IMR-90 (cell line): ENCODE measurements at regions not wholly inside any gene's neighbourhood (a gene's known extent, or its start where the extent isn't known, plus 50 kb on each side); places are given as distances from the start of the nearest gene placed in this dataset.

Source experiments
- ATAC-seq: fragments of 200-7000 bp; cut with Tn5 transposase; 2 replicates; pipeline ENCODE4 v1.9.1; 2020; ENCODE audit warnings: low read depth, mild to moderate bottlenecking, moderate library complexity
- BruUV-seq: library from RNA; stranded (reverse); fragments of 400-500 nt; replicated peaks from 2 replicates; lab custom pipeline; 2021; lab: Mats Ljungman, UMichigan
- CTCF ChIA-PET: fragments of 300-600 bp; formaldehyde crosslinking; extraction: SDS; loops from one replicate; lab custom pipeline; 2021; ENCODE audit warnings: antibody characterized with exemption; lab: Yijun Ruan, JAX
- POLR2A ChIA-PET: fragments of 300-600 bp; sonication (Branson Sonifier 250); formaldehyde crosslinking; loops from one replicate; lab custom pipeline; 2022; ENCODE audit warnings: antibody characterized with exemption; ENCODE audit not compliant: unreplicated experiment; lab: Charles Lee
- DNase-seq: peaks from one replicate; pipeline ENCODE4 v3.0.0; 2013
- H2AFZ ChIP-seq: replicated peaks from 2 replicates; pipeline ENCODE3; 2013; ENCODE audit warnings: low read length, mild to moderate bottlenecking; ENCODE audit not compliant: poor library complexity
- H2AK5ac ChIP-seq: 2 replicates; pipeline ENCODE4 v1.6.1; 2013; ENCODE audit warnings: low read depth, low read length, inconsistent platforms
- H2AK9ac ChIP-seq: replicated peaks from 2 replicates; pipeline ENCODE3; 2013; ENCODE audit warnings: mild to moderate bottlenecking, low read depth, low read length, moderate library complexity; ENCODE audit not compliant: poor library complexity
- H2BK120ac ChIP-seq: 2 replicates; pipeline ENCODE4 v1.6.1; 2013; ENCODE audit warnings: low read depth, low read length, inconsistent platforms
- H2BK15ac ChIP-seq: 3 replicates; pipeline ENCODE4 v1.6.1; 2013; ENCODE audit warnings: low read depth, low read length, inconsistent platforms
- H2BK20ac ChIP-seq: 2 replicates; pipeline ENCODE4 v1.6.1; 2013; ENCODE audit warnings: low read depth, mild to moderate bottlenecking, inconsistent platforms, low read length, moderate library complexity
- H2BK5ac ChIP-seq: 2 replicates; pipeline ENCODE4 v1.6.1; 2013; ENCODE audit warnings: mild to moderate bottlenecking, low read depth, low read length, inconsistent platforms; ENCODE audit not compliant: poor library complexity, severe bottlenecking
- H3K14ac ChIP-seq: replicated peaks from 2 replicates; pipeline ENCODE4 v1.6.1; 2013; ENCODE audit warnings: low read depth, low read length, inconsistent platforms
- H3K18ac ChIP-seq: 2 replicates; pipeline ENCODE4 v1.6.1; 2013; ENCODE audit warnings: low read depth, low read length, control low read depth
- H3K23ac ChIP-seq: 2 replicates; pipeline ENCODE4 v1.6.1; 2013; ENCODE audit warnings: low read depth, low read length, inconsistent platforms
- H3K27ac ChIP-seq: 2 replicates; pipeline ENCODE4 v1.5.1; 2013; ENCODE audit warnings: mild to moderate bottlenecking, control low read depth, low read length; ENCODE audit not compliant: insufficient read depth
- H3K27me3 ChIP-seq: 2 replicates; pipeline ENCODE4 v1.6.1; 2013; ENCODE audit warnings: low read length; ENCODE audit not compliant: control insufficient read depth, insufficient read depth
- H3K36me3 ChIP-seq: 2 replicates; pipeline ENCODE4 v1.6.1; 2013; ENCODE audit warnings: low read length, mixed read lengths; ENCODE audit not compliant: control insufficient read depth, insufficient read depth
- H3K4ac ChIP-seq: 2 replicates; pipeline ENCODE4 v1.6.1; 2013; ENCODE audit warnings: low read depth, low read length, inconsistent platforms
- H3K4me1 ChIP-seq: 2 replicates; pipeline ENCODE4 v1.6.1; 2013; ENCODE audit warnings: low read length, mixed read lengths; ENCODE audit not compliant: control insufficient read depth, insufficient read depth
- H3K4me2 ChIP-seq: 2 replicates; pipeline ENCODE4 v1.6.1; 2013; ENCODE audit warnings: low read depth, mild to moderate bottlenecking, control low read depth, low read length, moderate library complexity
- H3K4me3 ChIP-seq: 2 replicates; pipeline ENCODE4 v1.5.1; 2013; ENCODE audit warnings: low read depth, mild to moderate bottlenecking, control low read depth, low read length, moderate library complexity; ENCODE audit not compliant: insufficient read depth
- H3K56ac ChIP-seq: 2 replicates; pipeline ENCODE4 v1.6.1; 2013; ENCODE audit warnings: low read length, inconsistent platforms; ENCODE audit not compliant: insufficient read depth; ENCODE audit errors: extremely low read depth
- H3K79me1 ChIP-seq, 2 experiments: 2 replicates each; pipeline ENCODE4 v1.6.1; 2013; ENCODE audit warnings: low read length in 2 of 2, inconsistent platforms in 1 of 2, low read depth in 1 of 2
- H3K9ac ChIP-seq: 2 replicates; pipeline ENCODE4 v1.6.1; 2013; ENCODE audit warnings: low read depth, low read length, control low read depth
- H3K9me1 ChIP-seq: 2 replicates; pipeline ENCODE4 v1.6.1; 2013; ENCODE audit warnings: low read length, inconsistent platforms; ENCODE audit not compliant: insufficient read depth
- H3K9me3 ChIP-seq: 2 replicates; pipeline ENCODE4 v1.6.1; 2013; ENCODE audit warnings: low read length; ENCODE audit not compliant: control insufficient read depth, insufficient read depth
- H4K20me1 ChIP-seq: 2 replicates; pipeline ENCODE4 v1.6.1; 2013; ENCODE audit warnings: low read length, inconsistent platforms; ENCODE audit not compliant: insufficient read depth
- H4K5ac ChIP-seq: 2 replicates; pipeline ENCODE4 v1.6.1; 2013; ENCODE audit warnings: mild to moderate bottlenecking, low read depth, low read length, control low read depth
- H4K8ac ChIP-seq, 2 experiments: 2 replicates each; pipeline ENCODE4 v1.6.1; 2013; ENCODE audit warnings: low read depth in 2 of 2, low read length in 2 of 2, control low read depth in 1 of 2, inconsistent platforms in 1 of 2
- H4K91ac ChIP-seq: 2 replicates; pipeline ENCODE4 v1.6.1; 2013; ENCODE audit warnings: low read depth, low read length, inconsistent platforms; ENCODE audit not compliant: insufficient read depth
- BHLHE40 ChIP-seq: fragments of 150-350 bp; IDR thresholded peaks from 2 replicates; pipeline ENCODE4 v1.6.1; 2016; ENCODE audit warnings: mild to moderate bottlenecking, low read depth, low read length
- CHD1 ChIP-seq: IDR thresholded peaks from 2 replicates; pipeline ENCODE4 v1.6.1; 2012; ENCODE audit warnings: low read depth, low read length, improper control_type of control experiment
- FOS ChIP-seq: fragments of 150-350 bp; IDR thresholded peaks from 2 replicates; pipeline ENCODE4 v1.6.1; 2016; ENCODE audit warnings: low read depth, low read length
- MAFK ChIP-seq: IDR thresholded peaks from 2 replicates; pipeline ENCODE4 v1.6.1; 2012; ENCODE audit warnings: low read depth, low read length, improper control_type of control experiment
- MAZ ChIP-seq: IDR thresholded peaks from 2 replicates; pipeline ENCODE4 v1.6.1; 2012; ENCODE audit warnings: low read depth, mild to moderate bottlenecking, low read length, improper control_type of control experiment, moderate library complexity, borderline replicate concordance
- NFE2L2 ChIP-seq: fragments of 150-350 bp; IDR thresholded peaks from 2 replicates; pipeline ENCODE4 v1.6.1; 2016; ENCODE audit warnings: low read depth, mild to moderate bottlenecking, low read length
- RCOR1 ChIP-seq: IDR thresholded peaks from 2 replicates; pipeline ENCODE4 v1.6.1; 2012; ENCODE audit warnings: mild to moderate bottlenecking, low read length, improper control_type of control experiment; ENCODE audit not compliant: insufficient replicate concordance
- RFX5 ChIP-seq: IDR thresholded peaks from 2 replicates; pipeline ENCODE4 v1.8.0; 2012; ENCODE audit warnings: low read depth, mild to moderate bottlenecking, low read length, moderate library complexity
- SMC3 ChIP-seq: fragments of 150-350 bp; IDR thresholded peaks from 2 replicates; pipeline ENCODE4 v1.6.1; 2016; ENCODE audit warnings: low read depth, mild to moderate bottlenecking, antibody characterized with exemption, low read length, moderate library complexity
- dilution Hi-C: fragments of 300-500 bp; cut with HindIII; formaldehyde crosslinking; loops from one replicate; pipeline ENCODE4 v1.14.3; 2018; ENCODE audit warnings: low sequenced_read_pairs; ENCODE audit not compliant: unreplicated experiment
- in situ Hi-C: fragments of 300-500 bp; cut with MboI; formaldehyde crosslinking; loops from 3 replicates; pipeline ENCODE4 v1.14.3; 2019; ENCODE audit warnings: low sequenced_read_pairs, inconsistent platforms, mixed read lengths
- intact Hi-C: fragments of 100-400 bp; cut with micrococcal nuclease; formaldehyde crosslinking; loops from 2 replicates; pipeline ENCODE4 v1.10.0; 2022
- TF ChIP-seq, protein P1 (sequence below): fragments of 150-350 bp; IDR thresholded peaks from 2 replicates; pipeline ENCODE4 v1.6.1; 2016; ENCODE audit warnings: low read depth, mild to moderate bottlenecking, low read length, moderate library complexity, borderline replicate concordance
- TF ChIP-seq, protein P2 (sequence below): fragments of 150-350 bp; IDR thresholded peaks from 2 replicates; pipeline ENCODE4 v1.6.1; 2017; ENCODE audit warnings: mild to moderate bottlenecking, antibody characterized with exemption, low read length, low read depth

DNA sequence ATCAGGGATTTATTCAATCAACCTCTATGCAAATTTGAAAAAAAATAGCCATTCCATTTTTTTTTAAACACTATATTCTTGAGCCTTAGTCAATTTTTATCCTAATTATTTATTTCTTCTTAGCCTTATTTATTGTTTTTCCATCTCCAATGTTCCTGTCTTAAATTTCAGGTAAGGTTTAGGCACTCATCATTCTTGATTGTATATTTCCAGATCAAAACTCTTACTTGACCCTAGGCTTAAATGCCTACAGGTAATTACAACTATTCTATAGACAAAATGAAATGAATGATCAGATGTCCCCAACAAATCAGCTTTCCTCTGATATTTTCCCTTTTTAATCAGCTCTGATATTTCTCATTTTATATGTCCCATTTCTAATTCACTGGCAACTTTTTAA lies 402.6 kb upstream of the EPHA7 start:
- ATAC-seq = no peak
- Histone ChIP-seq H3K9ac (no peak overlapping the region), H3K9me3 (no peaks in the 10 kb centered on the region), H3K4me3 (no peak overlapping the region), H4K20me1 (no peaks in the 10 kb centered on the region), H2AK5ac (no peak overlapping the region), H2AFZ (no peak overlapping the region), H3K18ac (no peak overlapping the region), H4K8ac (no peak overlapping the region), H3K79me1 (no peaks in the 10 kb centered on the region), H3K27me3 (no peaks in the 10 kb centered on the region), H3K4me2 (no peak overlapping the region), H2BK120ac (no peak overlapping the region), H2BK20ac (no peak overlapping the region), H2BK5ac (no peak overlapping the region), H3K4me1 (no peaks in the 10 kb centered on the region), H4K91ac (no peak overlapping the region), H3K27ac (no peak overlapping the region), H4K5ac (no peak overlapping the region), H3K14ac (no peak overlapping the region), H3K9me1 (no peaks in the 10 kb centered on the region), H3K36me3 (no peaks in the 10 kb centered on the region), H3K56ac (no peak overlapping the region), H2BK15ac (no peak overlapping the region), H3K23ac (no peak overlapping the region), H2AK9ac (no peak overlapping the region), H3K4ac (no peak overlapping the region)
- BruUV-seq = no TSS peak
- in situ Hi-C loops (no loop called here), intact Hi-C loops (no loop called here), dilution Hi-C loops (no loop called here)
- ChIA-PET CTCF (interaction anchor here (0.7 kb wide), 1 partner anchor 1799 kb away, joined by 3 read pairs; no protein-coding TSS in a partner anchor), POLR2A (no interaction called here)
- TF ChIP-seq RFX5 (no peak), MAFK (no peak), RCOR1 (no peak), SMC3 (no peak), FOS (no peak), MAZ (no peak), BHLHE40 (no peak), CHD1 (no peak), NFE2L2 (no peak)
- TF ChIP-seq, protein P1, sequence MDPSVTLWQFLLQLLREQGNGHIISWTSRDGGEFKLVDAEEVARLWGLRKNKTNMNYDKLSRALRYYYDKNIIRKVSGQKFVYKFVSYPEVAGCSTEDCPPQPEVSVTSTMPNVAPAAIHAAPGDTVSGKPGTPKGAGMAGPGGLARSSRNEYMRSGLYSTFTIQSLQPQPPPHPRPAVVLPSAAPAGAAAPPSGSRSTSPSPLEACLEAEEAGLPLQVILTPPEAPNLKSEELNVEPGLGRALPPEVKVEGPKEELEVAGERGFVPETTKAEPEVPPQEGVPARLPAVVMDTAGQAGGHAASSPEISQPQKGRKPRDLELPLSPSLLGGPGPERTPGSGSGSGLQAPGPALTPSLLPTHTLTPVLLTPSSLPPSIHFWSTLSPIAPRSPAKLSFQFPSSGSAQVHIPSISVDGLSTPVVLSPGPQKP = no peak
- TF ChIP-seq, protein P2, sequence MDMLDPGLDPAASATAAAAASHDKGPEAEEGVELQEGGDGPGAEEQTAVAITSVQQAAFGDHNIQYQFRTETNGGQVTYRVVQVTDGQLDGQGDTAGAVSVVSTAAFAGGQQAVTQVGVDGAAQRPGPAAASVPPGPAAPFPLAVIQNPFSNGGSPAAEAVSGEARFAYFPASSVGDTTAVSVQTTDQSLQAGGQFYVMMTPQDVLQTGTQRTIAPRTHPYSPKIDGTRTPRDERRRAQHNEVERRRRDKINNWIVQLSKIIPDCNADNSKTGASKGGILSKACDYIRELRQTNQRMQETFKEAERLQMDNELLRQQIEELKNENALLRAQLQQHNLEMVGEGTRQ = no peak
- no peak for DNase-seq
